HepG2 (cell line): ENCODE measurements at regions not wholly inside any gene's neighbourhood (a gene's known extent, or its start where the extent isn't known, plus 50 kb on each side); places are given as distances from the start of the nearest gene placed in this dataset.

Experiments
- ATAC-seq: fragments of 200-7000 bp; cut with Tn5 transposase; 3 replicates; pipeline ENCODE4 v1.9.1; 2020; ENCODE audit warnings: mild to moderate bottlenecking, moderate library complexity
- BruUV-seq: library from RNA; stranded (reverse); fragments of 400-500 nt; replicated peaks from 2 replicates; lab custom pipeline; 2021; lab: Mats Ljungman, UMichigan
- CTCF ChIA-PET: fragments of 300-600 bp; formaldehyde crosslinking; extraction: SDS; loops from one replicate; lab custom pipeline; 2021; ENCODE audit warnings: low total read pairs, inconsistent platforms, low intra/inter-chr PET ratio; lab: Yijun Ruan, JAX
- POLR2A ChIA-PET: fragments of 350-600 bp; sonication (Branson Sonifier 250); formaldehyde crosslinking; loops from one replicate; lab custom pipeline; 2020; ENCODE audit warnings: antibody characterized with exemption, inconsistent platforms; lab: Yijun Ruan, JAX
- DNase-seq: peaks from one replicate; pipeline ENCODE4 v3.0.0-alpha.2; 2015; ENCODE audit warnings: low spot score
- FAIRE-seq: peaks from 3 replicates; lab custom pipeline; 2011; peaks lifted over from hg19 to GRCh38; lab: Jason Lieb, UNC
- H2AFZ ChIP-seq: one replicate; pipeline ENCODE4 v1.6.1; 2011; ENCODE audit warnings: low read length, inconsistent platforms
- H3K27ac ChIP-seq: fragments of 300-600 bp; 3 replicates; pipeline ENCODE4 v1.8.0; 2011; ENCODE audit warnings: mixed run types, mild to moderate bottlenecking, mixed read lengths, low read length, inconsistent platforms; ENCODE audit not compliant: insufficient read depth; ENCODE audit errors: extremely low read length
- H3K27me3 ChIP-seq, 2 experiments: fragments of 200-600 bp in 1 of 2; 2 replicates in 1 of 2; 3 replicates in 1 of 2; pipeline versions ENCODE4 v1.6.0 to v1.8.0; 2011; ENCODE audit warnings: low read length in 2 of 2, mild to moderate bottlenecking in 2 of 2, moderate library complexity in 2 of 2, inconsistent platforms in 1 of 2; ENCODE audit not compliant: insufficient read depth in 2 of 2, control insufficient read depth in 1 of 2
- H3K36me3 ChIP-seq, 2 experiments: fragments of 200-600 bp in 1 of 2; replicated peaks in 1 of 2; 2 replicates in 1 of 2; 3 replicates in 1 of 2; pipeline versions ENCODE4 v1.5.1 to v1.8.0; 2011; ENCODE audit warnings: low read length in 2 of 2, inconsistent platforms in 1 of 2; ENCODE audit not compliant: insufficient read depth in 2 of 2, control insufficient read depth in 1 of 2
- H3K4me1 ChIP-seq: 2 replicates; pipeline ENCODE4 v1.5.1; 2012; ENCODE audit warnings: low read length, inconsistent platforms; ENCODE audit not compliant: insufficient read depth
- H3K4me2 ChIP-seq: 2 replicates; pipeline ENCODE4 v1.6.0; 2011; ENCODE audit warnings: low read depth, low read length, inconsistent platforms
- H3K4me3 ChIP-seq, 3 experiments: fragments of 200-600 bp in 1 of 3; sonication (generic), shearing (Covaris generic) in 1 of 3; replicated peaks in 1 of 3; 2 replicates each; pipeline ENCODE4 v1.5.1; 2011 to 2016; ENCODE audit warnings: low read length in 3 of 3, inconsistent platforms in 2 of 3, low read depth in 2 of 3, mild to moderate bottlenecking in 2 of 3, control low read depth in 1 of 3, mixed read lengths in 1 of 3; ENCODE audit not compliant: insufficient read depth in 1 of 3
- H3K79me2 ChIP-seq: one replicate; pipeline ENCODE4 v1.6.1; 2011; ENCODE audit warnings: low read length, inconsistent platforms; ENCODE audit not compliant: insufficient read depth
- H3K9ac ChIP-seq: 2 replicates; pipeline ENCODE4 v1.6.0; 2011; ENCODE audit warnings: mild to moderate bottlenecking, low read depth, low read length, inconsistent platforms; ENCODE audit not compliant: insufficient read depth
- H3K9me3 ChIP-seq: 2 replicates; pipeline ENCODE4 v1.5.1; 2012; ENCODE audit warnings: mild to moderate bottlenecking, low read length
- H4K20me1 ChIP-seq: 2 replicates; pipeline ENCODE4 v1.6.0; 2011; ENCODE audit warnings: inconsistent platforms, mild to moderate bottlenecking, low read length, moderate library complexity; ENCODE audit not compliant: insufficient read depth
- CEBPB ChIP-seq: IDR thresholded peaks from 2 replicates; pipeline ENCODE4 v1.6.1; 2011; ENCODE audit warnings: low read depth, low read length, improper control_type of control experiment, borderline replicate concordance
- FOXK1 ChIP-seq: sonication (generic); formaldehyde crosslinking; IDR thresholded peaks from 2 replicates; pipeline ENCODE4 v1.4.0; 2020; ENCODE audit warnings: low read depth, missing genetic modification reagents, borderline replicate concordance
- GTF2F1 ChIP-seq: fragments of 150-350 bp; IDR thresholded peaks from 2 replicates; pipeline ENCODE4 v1.6.1; 2014; ENCODE audit warnings: low read length
- RORA ChIP-seq: sonication (generic); formaldehyde crosslinking; IDR thresholded peaks from 2 replicates; pipeline ENCODE4 v1.5.0; 2020; ENCODE audit warnings: mild to moderate bottlenecking, missing genetic modification reagents, moderate library complexity
- ZEB1 ChIP-seq: IDR thresholded peaks from 2 replicates; pipeline ENCODE4 v1.6.1; 2012; ENCODE audit warnings: mild to moderate bottlenecking, low read depth, inconsistent platforms; ENCODE audit not compliant: insufficient replicate concordance
- ZNF432 ChIP-seq: sonication (generic); formaldehyde crosslinking; IDR thresholded peaks from 2 replicates; pipeline ENCODE4 v1.5.0; 2020; ENCODE audit warnings: missing genetic modification reagents, mild to moderate bottlenecking, borderline replicate concordance
- ZNF790 ChIP-seq: sonication (generic); formaldehyde crosslinking; IDR thresholded peaks from 2 replicates; pipeline ENCODE4 v1.8.0; 2022; ENCODE audit warnings: missing genetic modification reagents, mild to moderate bottlenecking, borderline replicate concordance
- in situ Hi-C: cut with HindIII; loops from 2 replicates; pipeline ENCODE4 v1.10.0; 2017; ENCODE audit warnings: low pct_unique_long_range_greater_than_20kb; ENCODE audit not compliant: extremely low pct_ligation_motif_present
- intact Hi-C: fragments of 100-400 bp; cut with micrococcal nuclease; formaldehyde crosslinking; loops from one replicate; pipeline ENCODE4 v1.10.0; 2022; ENCODE audit not compliant: unreplicated experiment
- TF ChIP-seq, protein P1 (sequence below): IDR thresholded peaks from 2 replicates; pipeline ENCODE4 v1.6.1; 2016; ENCODE audit warnings: missing compliant biosample characterization, missing genetic modification reagents, borderline replicate concordance
- TF ChIP-seq, protein P2 (sequence below), 2 experiments: sonication (generic) in 1 of 2; formaldehyde crosslinking in 1 of 2; IDR thresholded peaks; 2 replicates each; pipeline versions ENCODE4 v1.5.1 to v1.6.1; 2011 to 2020; ENCODE audit warnings: borderline replicate concordance in 1 of 2, low read depth in 1 of 2, low read length in 1 of 2, mild to moderate bottlenecking in 1 of 2, missing genetic modification reagents in 1 of 2, moderate library complexity in 1 of 2
- TF ChIP-seq, protein P3 (sequence below): sonication (generic); formaldehyde crosslinking; IDR thresholded peaks from 2 replicates; pipeline ENCODE4 v1.8.1; 2023; ENCODE audit warnings: mild to moderate bottlenecking, missing genetic modification reagents, borderline replicate concordance

DNA sequence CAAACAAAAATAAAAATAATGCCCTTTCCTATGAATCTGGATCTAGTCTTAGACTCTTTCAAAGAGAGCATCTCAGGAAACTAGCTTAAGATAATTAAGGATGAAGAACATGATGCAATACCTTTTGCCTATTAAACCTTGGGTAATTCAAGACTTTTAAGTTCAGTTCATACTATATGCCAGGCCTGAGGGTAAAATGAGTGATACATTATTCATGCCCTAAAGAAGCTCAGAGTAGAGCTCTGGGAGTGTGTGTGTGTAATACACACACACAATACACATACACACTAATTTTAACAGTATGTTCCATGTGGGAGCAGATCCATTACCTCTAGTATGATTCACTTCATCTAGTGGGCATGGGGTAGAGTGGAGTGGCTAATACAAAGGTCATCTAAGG, 651.4 kb upstream of the CHORDC1 start:
- H3K9me3 ChIP-seq: no peaks in the 10 kb centered on the region
- POLR2A ChIA-PET: no interaction called here
- no peak overlapping the region for H3K27ac ChIP-seq
- ATAC-seq (no peak), DNase-seq (no peak), FAIRE-seq (no peak)
- BruUV-seq: no TSS peak
- no peaks in the 10 kb centered on the region for H3K79me2 ChIP-seq
- no peak overlapping the region for H3K9ac ChIP-seq
- H3K4me1 ChIP-seq: no peaks in the 10 kb centered on the region
- in situ Hi-C loops: no loop called here
- H3K27me3 ChIP-seq: no peaks in the 10 kb centered on the region
- H3K4me2 ChIP-seq: no peak overlapping the region
- intact Hi-C loops: no loop called here
- H3K4me3 ChIP-seq: no peak overlapping the region
- no peaks in the 10 kb centered on the region for H4K20me1 ChIP-seq
- H2AFZ ChIP-seq: no peak overlapping the region
- TF ChIP-seq, protein P1, sequence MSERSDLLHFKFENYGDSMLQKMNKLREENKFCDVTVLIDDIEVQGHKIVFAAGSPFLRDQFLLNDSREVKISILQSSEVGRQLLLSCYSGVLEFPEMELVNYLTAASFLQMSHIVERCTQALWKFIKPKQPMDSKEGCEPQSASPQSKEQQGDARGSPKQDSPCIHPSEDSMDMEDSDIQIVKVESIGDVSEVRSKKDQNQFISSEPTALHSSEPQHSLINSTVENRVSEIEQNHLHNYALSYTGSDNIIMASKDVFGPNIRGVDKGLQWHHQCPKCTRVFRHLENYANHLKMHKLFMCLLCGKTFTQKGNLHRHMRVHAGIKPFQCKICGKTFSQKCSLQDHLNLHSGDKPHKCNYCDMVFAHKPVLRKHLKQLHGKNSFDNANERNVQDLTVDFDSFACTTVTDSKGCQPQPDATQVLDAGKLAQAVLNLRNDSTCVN (CRISPR knock-in tag): no peak
- peak; percentile 33; the same call in 1 of the 2 replicates for TF ChIP-seq CEBPB
- TF ChIP-seq, all 625 proteins: peak for 1
- H3K36me3 ChIP-seq: no peaks in the 10 kb centered on the region
- CTCF ChIA-PET: no interaction called here

- ATAC-seq: no peak
- BruUV-seq: no TSS peak
- H3K9ac ChIP-seq: no peak overlapping the region
- no peak overlapping the region for H2AFZ ChIP-seq
- no peaks in the 10 kb centered on the region for H3K4me1 ChIP-seq
- no peaks in the 10 kb centered on the region for H3K36me3 ChIP-seq
- H4K20me1 ChIP-seq: no peaks in the 10 kb centered on the region
- intact Hi-C loops (no loop called here), in situ Hi-C loops (no loop called here)
- FAIRE-seq: no peak
- H3K27ac ChIP-seq: no peak overlapping the region
- ChIA-PET CTCF (no interaction called here), POLR2A (no interaction called here)
- no peak for DNase-seq
- H3K4me3 ChIP-seq: no peak overlapping the region
- H3K9me3 ChIP-seq: no peaks in the 10 kb centered on the region
- no peaks in the 10 kb centered on the region for H3K79me2 ChIP-seq
- H3K4me2 ChIP-seq: no peak overlapping the region
- H3K27me3 ChIP-seq: no peaks in the 10 kb centered on the region
- TF ChIP-seq, protein P2, sequence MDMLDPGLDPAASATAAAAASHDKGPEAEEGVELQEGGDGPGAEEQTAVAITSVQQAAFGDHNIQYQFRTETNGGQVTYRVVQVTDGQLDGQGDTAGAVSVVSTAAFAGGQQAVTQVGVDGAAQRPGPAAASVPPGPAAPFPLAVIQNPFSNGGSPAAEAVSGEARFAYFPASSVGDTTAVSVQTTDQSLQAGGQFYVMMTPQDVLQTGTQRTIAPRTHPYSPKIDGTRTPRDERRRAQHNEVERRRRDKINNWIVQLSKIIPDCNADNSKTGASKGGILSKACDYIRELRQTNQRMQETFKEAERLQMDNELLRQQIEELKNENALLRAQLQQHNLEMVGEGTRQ (IDR thresholded peaks at IDR 0.05; ENCODE audit: low read depth, low read length): no peak
- TF ChIP-seq, protein P2 (CRISPR knock-in tag; IDR thresholded peaks at IDR 0.05; ENCODE audit: borderline replicate concordance): no peak
- TF ChIP-seq GTF2F1 (no peak), ZEB1 (no peak), FOXK1 (CRISPR knock-in tag) (no peak), ZNF432 (no peak), ZNF790 (no peak), RORA (CRISPR knock-in tag) (no peak)
- TF ChIP-seq, protein P3, sequence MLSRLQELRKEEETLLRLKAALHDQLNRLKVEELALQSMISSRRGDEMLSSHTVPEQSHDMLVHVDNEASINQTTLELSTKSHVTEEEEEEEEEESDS (CRISPR knock-in tag): no peak
Observed at GRCh38 chr11:90867416-90867815, 644.6 kb upstream of the CHORDC1 start.
